Epithelial cell of esophagus (primary cell): ENCODE measurements at regions not wholly inside any gene's neighbourhood (a gene's known extent, or its start where the extent isn't known, plus 50 kb on each side); places are given as distances from the start of the nearest gene placed in this dataset.

Experiments used
- DNase-seq: peaks from one replicate; pipeline ENCODE4 v3.0.0; 2010; ENCODE audit warnings: low read depth
- H3K4me3 ChIP-seq: 2 replicates; pipeline ENCODE4 v1.5.1; 2011; ENCODE audit warnings: mild to moderate bottlenecking, low read length, control low read depth
- TF ChIP-seq, protein P1 (sequence below): IDR thresholded peaks from 2 replicates; pipeline ENCODE4 v1.5.1; 2011; ENCODE audit warnings: low read depth, mild to moderate bottlenecking, low read length, control low read depth, inconsistent platforms; ENCODE audit not compliant: insufficient read depth; ENCODE audit errors: missing control alignments

DNA sequence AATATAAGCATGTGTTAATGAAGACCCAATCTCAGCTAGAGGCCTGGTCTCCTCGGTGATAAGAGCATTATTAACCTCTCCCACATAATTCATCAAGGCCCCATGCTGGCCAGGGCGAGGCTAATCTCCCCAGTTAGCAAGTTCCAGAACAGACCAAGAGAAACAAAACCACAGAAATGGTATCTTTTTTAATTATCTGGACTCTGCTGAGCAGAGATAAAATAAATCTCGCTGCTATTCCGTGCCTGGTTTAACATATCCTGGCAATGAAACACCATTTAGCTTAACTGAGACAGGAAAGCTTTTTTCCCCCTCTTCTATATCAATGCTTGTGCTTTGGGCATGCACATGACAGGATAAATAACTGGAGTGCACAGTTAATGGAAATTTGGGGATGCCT is 72.5 kb upstream of the ARHGEF3 start:
- no peak for DNase-seq
- no peak overlapping the region for H3K4me3 ChIP-seq
- TF ChIP-seq, protein P1, sequence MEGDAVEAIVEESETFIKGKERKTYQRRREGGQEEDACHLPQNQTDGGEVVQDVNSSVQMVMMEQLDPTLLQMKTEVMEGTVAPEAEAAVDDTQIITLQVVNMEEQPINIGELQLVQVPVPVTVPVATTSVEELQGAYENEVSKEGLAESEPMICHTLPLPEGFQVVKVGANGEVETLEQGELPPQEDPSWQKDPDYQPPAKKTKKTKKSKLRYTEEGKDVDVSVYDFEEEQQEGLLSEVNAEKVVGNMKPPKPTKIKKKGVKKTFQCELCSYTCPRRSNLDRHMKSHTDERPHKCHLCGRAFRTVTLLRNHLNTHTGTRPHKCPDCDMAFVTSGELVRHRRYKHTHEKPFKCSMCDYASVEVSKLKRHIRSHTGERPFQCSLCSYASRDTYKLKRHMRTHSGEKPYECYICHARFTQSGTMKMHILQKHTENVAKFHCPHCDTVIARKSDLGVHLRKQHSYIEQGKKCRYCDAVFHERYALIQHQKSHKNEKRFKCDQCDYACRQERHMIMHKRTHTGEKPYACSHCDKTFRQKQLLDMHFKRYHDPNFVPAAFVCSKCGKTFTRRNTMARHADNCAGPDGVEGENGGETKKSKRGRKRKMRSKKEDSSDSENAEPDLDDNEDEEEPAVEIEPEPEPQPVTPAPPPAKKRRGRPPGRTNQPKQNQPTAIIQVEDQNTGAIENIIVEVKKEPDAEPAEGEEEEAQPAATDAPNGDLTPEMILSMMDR, result no peak

DNA sequence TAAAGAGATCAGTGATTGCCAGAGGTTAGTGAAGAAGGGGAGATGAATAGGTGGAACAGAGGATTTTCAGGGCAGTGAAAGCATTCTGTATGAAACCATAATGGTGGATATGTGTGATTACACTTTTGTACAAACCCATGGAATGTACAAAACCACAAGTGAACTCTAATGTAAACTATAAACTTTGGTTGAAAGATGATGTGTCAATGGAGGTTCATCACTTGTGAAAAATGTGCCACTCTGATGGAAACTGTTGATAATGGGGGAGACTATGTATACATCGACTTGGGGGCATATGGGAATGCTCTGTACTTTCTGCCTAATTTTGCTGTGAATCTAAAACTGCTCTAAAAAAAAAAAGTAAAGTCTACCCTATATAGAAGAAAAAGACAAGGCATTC is 68.7 kb upstream of the ARHGEF3 start:
- no peak for DNase-seq
- TF ChIP-seq, protein P1, result no peak
- no peak overlapping the region for H3K4me3 ChIP-seq

DNA sequence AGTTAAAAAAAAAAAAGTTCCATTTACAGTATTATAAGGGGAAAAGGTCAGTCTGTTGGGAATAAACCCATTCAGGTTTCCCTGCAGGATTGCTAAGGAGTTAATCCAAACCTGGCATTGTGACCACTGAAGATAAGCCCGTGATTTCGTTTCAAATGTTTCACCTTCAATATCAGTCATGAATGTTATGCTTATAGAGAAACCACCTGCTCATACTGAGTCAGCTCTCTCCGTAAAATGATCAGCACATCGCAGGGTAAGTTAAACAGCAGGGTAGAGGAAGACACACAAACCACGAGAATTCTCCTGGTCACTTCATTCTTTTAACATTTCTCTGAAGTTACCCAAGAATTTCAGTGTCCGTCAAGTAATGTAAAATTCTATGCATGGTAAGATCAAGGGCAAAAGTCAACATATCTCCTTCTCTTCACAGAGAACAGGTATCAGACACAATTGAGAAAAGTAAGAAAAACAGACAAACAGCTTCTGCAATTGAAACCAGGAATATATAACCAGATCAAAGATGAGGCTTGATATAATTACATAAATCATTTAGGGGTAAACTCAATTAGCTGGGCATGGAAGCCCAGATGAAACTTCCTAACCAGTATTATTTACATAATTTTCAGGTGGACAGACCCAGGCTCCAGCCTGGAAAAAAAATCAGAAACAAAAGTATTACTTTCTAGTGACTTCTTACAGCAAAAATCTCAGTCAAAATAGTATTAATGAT is 67.6 kb upstream of the ARHGEF3 start:
- no peak overlapping the region for H3K4me3 ChIP-seq
- peak; percentile 29 for DNase-seq
- TF ChIP-seq, protein P1, result no peak

DNA sequence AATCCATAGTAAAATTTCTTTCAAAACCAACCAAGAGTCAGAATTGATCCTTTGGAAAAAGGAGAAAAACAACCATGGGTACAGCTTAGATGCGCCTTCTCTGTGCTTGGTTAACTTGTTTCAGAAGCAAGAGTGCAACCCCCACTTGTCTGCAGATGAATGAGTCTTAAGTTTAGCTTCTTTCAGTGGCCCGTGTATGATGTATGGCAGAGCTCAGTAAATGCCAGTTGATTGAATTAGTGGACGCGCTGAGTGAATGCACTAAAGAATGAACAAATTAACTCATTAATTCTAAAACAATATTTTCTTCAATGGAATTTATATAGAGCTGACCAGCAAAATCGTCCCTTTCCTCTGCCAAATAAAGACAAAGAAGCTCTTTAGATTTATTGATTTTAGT is 67.0 kb upstream of the ARHGEF3 start:
- DNase-seq, result no peak
- TF ChIP-seq, protein P1, result no peak
- H3K4me3 ChIP-seq, result no peak overlapping the region

DNA sequence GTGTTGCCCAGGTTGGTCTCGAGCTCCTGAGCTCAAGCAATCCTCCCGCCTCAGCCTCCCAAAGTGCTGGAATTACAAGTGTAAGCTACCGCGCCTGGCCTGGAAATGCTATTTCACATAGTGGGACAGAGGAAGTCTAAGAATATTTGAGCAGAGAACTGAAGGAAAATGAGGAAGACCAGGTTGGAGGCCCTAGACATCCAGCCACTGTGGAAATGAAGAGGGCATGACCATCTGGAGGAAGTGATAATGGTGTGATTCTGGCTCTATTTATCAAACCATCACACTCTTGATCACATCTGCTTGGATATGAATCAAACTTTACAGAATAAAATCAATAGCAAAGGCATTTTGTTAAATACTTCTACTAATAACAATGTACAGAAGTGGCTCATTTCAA is 65.9 kb upstream of the ARHGEF3 start:
- no peak overlapping the region for H3K4me3 ChIP-seq
- TF ChIP-seq, protein P1, result no peak

DNA sequence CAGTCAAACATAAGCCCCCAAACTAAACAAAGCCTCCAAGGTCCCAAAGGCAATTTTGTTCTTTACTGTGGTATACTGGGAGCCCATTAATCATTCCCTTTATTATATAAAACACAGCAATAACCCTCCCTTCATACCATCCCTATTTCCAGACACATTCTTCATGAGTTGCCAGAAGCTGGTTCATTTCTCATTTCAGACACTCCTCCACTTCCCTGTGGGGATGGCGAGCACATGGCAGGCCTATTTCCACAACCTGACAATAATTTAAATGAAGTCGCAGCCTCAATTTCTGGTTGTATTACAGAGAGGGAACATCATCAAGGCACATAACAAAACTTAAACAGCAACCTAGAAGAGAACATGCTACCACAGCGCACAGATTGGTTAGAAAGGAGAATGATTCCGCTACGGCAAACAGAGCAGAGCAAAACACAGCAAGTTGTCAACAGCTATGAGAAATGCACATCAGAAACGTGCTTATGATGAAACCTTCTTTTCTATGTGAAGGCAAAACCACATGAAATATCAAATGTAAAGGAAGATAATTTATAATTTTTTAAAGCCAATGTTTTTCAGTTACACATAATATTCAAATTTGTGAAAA is 63.3 kb upstream of the ARHGEF3 start:
- DNase-seq, result no peak
- TF ChIP-seq, protein P1, result no peak

More for the DNA sequence above, 65.9 kb upstream of the ARHGEF3 start:
- DNase-seq, result no peak

DNA sequence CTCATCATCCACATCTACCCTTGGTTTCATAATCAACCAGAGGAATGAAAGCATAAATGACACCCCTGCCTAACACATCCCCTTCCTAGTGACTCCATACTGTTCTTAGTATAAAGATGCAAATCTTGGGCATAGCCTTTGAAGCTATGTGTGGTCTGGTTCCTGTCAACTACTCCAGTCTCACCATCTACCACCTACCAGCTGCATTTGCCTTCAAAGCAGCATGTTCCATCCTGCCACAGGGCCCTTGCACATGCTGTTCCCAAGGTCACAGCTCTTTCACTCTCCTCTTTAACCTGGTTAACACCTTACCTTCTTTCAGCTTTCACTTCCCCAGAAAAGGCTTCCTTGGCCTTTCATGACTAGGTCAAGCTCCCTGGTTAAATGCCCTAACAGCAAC is 62.3 kb upstream of the ARHGEF3 start:
- no peak overlapping the region for H3K4me3 ChIP-seq
- DNase-seq, result no peak
- TF ChIP-seq, protein P1, result no peak

More for the DNA sequence above, 63.3 kb upstream of the ARHGEF3 start:
- no peak overlapping the region for H3K4me3 ChIP-seq
